Stomach smooth muscle (tissue), 2 donors: ENCODE measurements at regions not wholly inside any gene's neighbourhood (a gene's known extent, or its start where the extent isn't known, plus 50 kb on each side); places are given as distances from the start of the nearest gene placed in this dataset.

ENCODE experiments used
- H3K27ac ChIP-seq: one replicate; pipeline ENCODE4 v1.7.0; 2013; ENCODE audit warnings: mild to moderate bottlenecking, low read length, inconsistent platforms
- H3K27me3 ChIP-seq, 2 donors: one replicate each; pipeline ENCODE4 v1.7.0; 2013; ENCODE audit warnings: low read length in 2 of 2; ENCODE audit not compliant: insufficient read depth in 2 of 2, control insufficient read depth in 1 of 2
- H3K36me3 ChIP-seq, 2 donors: one replicate each; pipeline ENCODE4 v1.7.0; 2013; ENCODE audit warnings: low read length in 2 of 2; ENCODE audit not compliant: control insufficient read depth in 2 of 2, insufficient read depth in 2 of 2
- H3K4me1 ChIP-seq: one replicate; pipeline ENCODE4 v1.7.0; 2013; ENCODE audit warnings: low read length; ENCODE audit not compliant: control insufficient read depth, insufficient read depth
- H3K4me3 ChIP-seq, 2 donors: one replicate each; pipeline ENCODE4 v1.7.0; 2013; ENCODE audit warnings: low read length in 2 of 2
- H3K9ac ChIP-seq, 2 donors: one replicate each; pipeline ENCODE4 v1.7.0; 2013; ENCODE audit warnings: low read length in 2 of 2, mild to moderate bottlenecking in 1 of 2
- H3K9me3 ChIP-seq, 2 donors: one replicate each; pipeline ENCODE4 v1.7.0; 2013; ENCODE audit warnings: low read length in 2 of 2; ENCODE audit not compliant: control insufficient read depth in 2 of 2
- donor health status: healthy.
- donor health status: Pancreatic carcinoma.

GRCh38 chr10:4062072-4062471 lies 277.1 kb upstream of the KLF6 start:
- no peak overlapping the region for H3K9ac ChIP-seq
- no peaks in the 10 kb centered on the region for H3K36me3 ChIP-seq
- peak overlapping the region; percentile 32 for H3K27ac ChIP-seq
- H3K4me3 ChIP-seq, result no peak overlapping the region
- H3K27me3 ChIP-seq, result no peaks in the 10 kb centered on the region
- H3K4me1 ChIP-seq, result peaks cover 20% of the 10 kb centered on the region
- no peaks in the 10 kb centered on the region for H3K9me3 ChIP-seq

GRCh38 chr10:4061441-4061951 lies 276.5 kb upstream of the KLF6 start:
- no peaks in the 10 kb centered on the region for H3K36me3 ChIP-seq

GRCh38 chr10:4059471-4060138 lies 274.6 kb upstream of the KLF6 start:
- Histone ChIP-seq H3K36me3 (no peaks in the 10 kb centered on the region), H3K9me3 (no peaks in the 10 kb centered on the region), H3K4me3 (no peak overlapping the region), H3K9ac (no peak overlapping the region), H3K4me1 (peaks cover 21% of the 10 kb centered on the region), H3K27me3 (no peaks in the 10 kb centered on the region), H3K27ac (no peak overlapping the region)

More at GRCh38 chr10:4061441-4061951, 276.5 kb upstream of the KLF6 start:
- Histone ChIP-seq H3K27ac (peak overlapping the region; percentile 32), H3K4me1 (peaks cover 20% of the 10 kb centered on the region), H3K9ac (no peak overlapping the region), H3K4me3 (peak overlapping the region; percentile 9 to 14), H3K9me3 (no peaks in the 10 kb centered on the region), H3K27me3 (no peaks in the 10 kb centered on the region)

- Histone ChIP-seq H3K27ac (no peak overlapping the region), H3K9me3 (no peaks in the 10 kb centered on the region)
Observed at GRCh38 chr10:4058514-4059029, 273.6 kb upstream of the KLF6 start.

GRCh38 chr10:4057725-4058513 lies 272.9 kb upstream of the KLF6 start:
- no peaks in the 10 kb centered on the region for H3K27me3 ChIP-seq
- H3K4me1 ChIP-seq, result peaks cover 22% of the 10 kb centered on the region
- no peaks in the 10 kb centered on the region for H3K9me3 ChIP-seq
- no peak overlapping the region for H3K27ac ChIP-seq
- no peak overlapping the region for H3K4me3 ChIP-seq
- no peak overlapping the region for H3K9ac ChIP-seq
- no peaks in the 10 kb centered on the region for H3K36me3 ChIP-seq

More at GRCh38 chr10:4058514-4059029, 273.6 kb upstream of the KLF6 start:
- H3K36me3 ChIP-seq, result no peaks in the 10 kb centered on the region
- H3K4me1 ChIP-seq, result peaks cover 22% of the 10 kb centered on the region
- no peak overlapping the region for H3K4me3 ChIP-seq
- no peak overlapping the region for H3K9ac ChIP-seq
- no peaks in the 10 kb centered on the region for H3K27me3 ChIP-seq

- H3K9ac ChIP-seq, result no peak overlapping the region
Observed at GRCh38 chr10:4057021-4057420, 272.0 kb upstream of the KLF6 start.

GRCh38 chr10:4054656-4055435 lies 269.8 kb upstream of the KLF6 start:
- Histone ChIP-seq H3K4me1 (peaks cover 10% of the 10 kb centered on the region), H3K27me3 (no peaks in the 10 kb centered on the region), H3K9ac (no peak overlapping the region), H3K9me3 (no peaks in the 10 kb centered on the region), H3K36me3 (no peaks in the 10 kb centered on the region), H3K27ac (no peak overlapping the region), H3K4me3 (no peak overlapping the region)

More at GRCh38 chr10:4057021-4057420, 272.0 kb upstream of the KLF6 start:
- H3K36me3 ChIP-seq, result no peaks in the 10 kb centered on the region
- no peaks in the 10 kb centered on the region for H3K9me3 ChIP-seq
- H3K4me1 ChIP-seq, result peaks cover 19% of the 10 kb centered on the region
- no peak overlapping the region for H3K4me3 ChIP-seq
- H3K27ac ChIP-seq, result no peak overlapping the region
- H3K27me3 ChIP-seq, result no peaks in the 10 kb centered on the region

- Histone ChIP-seq H3K27me3 (no peaks in the 10 kb centered on the region), H3K27ac (no peak overlapping the region), H3K4me1 (peaks cover 8% of the 10 kb centered on the region), H3K4me3 (no peak overlapping the region), H3K9ac (no peak overlapping the region), H3K36me3 (no peaks in the 10 kb centered on the region), H3K9me3 (no peaks in the 10 kb centered on the region)
Observed at GRCh38 chr10:4053940-4054339, 268.9 kb upstream of the KLF6 start.

- Histone ChIP-seq H3K4me3 (peak overlapping the region in 1 of 2 donors; percentile 54), H3K27me3 (no peaks in the 10 kb centered on the region), H3K4me1 (peaks cover 11% of the 10 kb centered on the region), H3K9ac (peak overlapping the region in 1 of 2 donors; percentile 5), H3K9me3 (no peaks in the 10 kb centered on the region), H3K27ac (peak overlapping the region; percentile 55), H3K36me3 (no peaks in the 10 kb centered on the region)
Observed at GRCh38 chr10:4051641-4052151, 266.7 kb upstream of the KLF6 start.

GRCh38 chr10:4051011-4051640 lies 266.1 kb upstream of the KLF6 start:
- Histone ChIP-seq H3K27ac (peak overlapping the region; percentile 55), H3K36me3 (no peaks in the 10 kb centered on the region), H3K9ac (no peak overlapping the region)

More at GRCh38 chr10:4051011-4051640, 266.1 kb upstream of the KLF6 start:
- no peaks in the 10 kb centered on the region for H3K9me3 ChIP-seq
- no peaks in the 10 kb centered on the region for H3K27me3 ChIP-seq
- peaks cover 11% of the 10 kb centered on the region for H3K4me1 ChIP-seq
- peak overlapping the region in 1 of 2 donors; percentile 9 for H3K4me3 ChIP-seq
